ENCODE measurements at regions not wholly inside any gene's neighbourhood (a gene's known extent, or its start where the extent isn't known, plus 50 kb on each side); places are given as distances from the start of the nearest gene placed in this dataset.
"Not testable (repeated sequence)": the region's sequence is repeated elsewhere in the genome, so short reads cannot be mapped to it uniquely, and the experiment has no call there.

GRCh38 chr3:34056951-34057390 lies 258.5 kb downstream of the PDCD6IP start:
- DNase-seq (ENCODE audit: low read depth, low spot score) = no peak

GRCh38 chr3:34060995-34061394 lies 262.6 kb downstream of the PDCD6IP start:
- not testable (repeated sequence) for DNase-seq (ENCODE audit: low read depth, low spot score)

- no peak for DNase-seq (ENCODE audit: low read depth, low spot score)
Observed at GRCh38 chr3:34065901-34066300, 267.5 kb downstream of the PDCD6IP start.

GRCh38 chr3:34066328-34066727 lies 267.9 kb downstream of the PDCD6IP start:
- DNase-seq (ENCODE audit: low read depth, low spot score) = no peak

- no peak for DNase-seq (ENCODE audit: low read depth, low spot score)
Observed at GRCh38 chr3:34066999-34067398, 268.6 kb downstream of the PDCD6IP start.

- no peak for DNase-seq (ENCODE audit: low read depth, low spot score)
Observed at GRCh38 chr3:34067536-34068051, 269.2 kb downstream of the PDCD6IP start.

- no peak for DNase-seq (ENCODE audit: low read depth, low spot score)
Observed at GRCh38 chr3:34068505-34068904, 270.1 kb downstream of the PDCD6IP start.

- no peak for DNase-seq (ENCODE audit: low read depth, low spot score)
Observed at GRCh38 chr3:34070831-34071585, 272.6 kb downstream of the PDCD6IP start.

GRCh38 chr3:34072297-34072696 lies 273.9 kb downstream of the PDCD6IP start:
- no peak for DNase-seq (ENCODE audit: low read depth, low spot score)

- no peak for DNase-seq (ENCODE audit: low read depth, low spot score)
Observed at GRCh38 chr3:34073111-34073510, 274.7 kb downstream of the PDCD6IP start.

- no peak for DNase-seq (ENCODE audit: low read depth, low spot score)
Observed at GRCh38 chr3:34073961-34074360, 275.5 kb downstream of the PDCD6IP start.

GRCh38 chr3:34075975-34076374 lies 277.5 kb downstream of the PDCD6IP start:
- no peak for DNase-seq (ENCODE audit: low read depth, low spot score)

GRCh38 chr3:34077417-34078195 lies 279.2 kb downstream of the PDCD6IP start:
- no peak for DNase-seq (ENCODE audit: low read depth, low spot score)

- DNase-seq (ENCODE audit: low read depth, low spot score) = no peak
Observed at GRCh38 chr3:34078418-34078817, 280.0 kb downstream of the PDCD6IP start.

GRCh38 chr3:34079849-34080248 lies 281.4 kb downstream of the PDCD6IP start:
- not testable (repeated sequence) for DNase-seq (ENCODE audit: low read depth, low spot score)

GRCh38 chr3:34090379-34090778 lies 291.9 kb downstream of the PDCD6IP start:
- not testable (repeated sequence) for DNase-seq (ENCODE audit: low read depth, low spot score)

- no peak for DNase-seq (ENCODE audit: low read depth, low spot score)
Observed at GRCh38 chr3:34090876-34091275, 292.4 kb downstream of the PDCD6IP start.

- DNase-seq (ENCODE audit: low read depth, low spot score) = not testable (repeated sequence)
Observed at GRCh38 chr3:34094280-34094679, 295.9 kb downstream of the PDCD6IP start.

- DNase-seq (ENCODE audit: low read depth, low spot score) = no peak
Observed at GRCh38 chr3:34102288-34102687, 303.9 kb downstream of the PDCD6IP start.

GRCh38 chr3:34106379-34106778 lies 307.9 kb downstream of the PDCD6IP start:
- DNase-seq (ENCODE audit: low read depth, low spot score) = no peak

- peak; percentile 59 for DNase-seq (ENCODE audit: low read depth, low spot score)
Observed at GRCh38 chr3:34106879-34107278, 308.4 kb downstream of the PDCD6IP start.

- no peak for DNase-seq (ENCODE audit: low read depth, low spot score)
Observed at GRCh38 chr3:34107669-34108068, 309.2 kb downstream of the PDCD6IP start.

GRCh38 chr3:34109021-34109420 lies 310.6 kb downstream of the PDCD6IP start:
- no peak for DNase-seq (ENCODE audit: low read depth, low spot score)

Measured in iPS DF 19.7 (cell line).